ENCODE measurements at regions not wholly inside any gene's neighbourhood (a gene's known extent, or its start where the extent isn't known, plus 50 kb on each side); places are given as distances from the start of the nearest gene placed in this dataset.

DNA sequence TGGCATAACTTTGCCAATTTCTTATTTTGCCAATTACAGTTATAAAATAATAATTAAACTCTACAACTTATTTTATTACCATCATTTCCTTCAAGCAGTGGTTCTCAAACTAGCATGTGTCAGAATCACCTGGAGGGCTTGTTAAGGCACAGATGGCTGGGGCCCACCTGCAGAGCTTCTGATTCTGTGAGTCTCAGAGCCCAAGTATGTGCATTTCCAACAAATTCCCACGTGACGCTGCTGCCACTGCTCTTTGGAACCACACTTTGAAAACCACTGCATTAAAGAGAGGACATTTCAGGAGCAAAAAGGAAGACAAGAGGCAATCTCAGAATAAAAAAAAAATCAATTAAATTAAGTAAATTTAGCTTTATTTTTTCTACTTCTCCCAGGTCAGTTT is 94.0 kb upstream of the HNRNPA3 start:
- no peaks in the 10 kb centered on the region for H3K36me3 ChIP-seq
- TF ChIP-seq, protein P1, sequence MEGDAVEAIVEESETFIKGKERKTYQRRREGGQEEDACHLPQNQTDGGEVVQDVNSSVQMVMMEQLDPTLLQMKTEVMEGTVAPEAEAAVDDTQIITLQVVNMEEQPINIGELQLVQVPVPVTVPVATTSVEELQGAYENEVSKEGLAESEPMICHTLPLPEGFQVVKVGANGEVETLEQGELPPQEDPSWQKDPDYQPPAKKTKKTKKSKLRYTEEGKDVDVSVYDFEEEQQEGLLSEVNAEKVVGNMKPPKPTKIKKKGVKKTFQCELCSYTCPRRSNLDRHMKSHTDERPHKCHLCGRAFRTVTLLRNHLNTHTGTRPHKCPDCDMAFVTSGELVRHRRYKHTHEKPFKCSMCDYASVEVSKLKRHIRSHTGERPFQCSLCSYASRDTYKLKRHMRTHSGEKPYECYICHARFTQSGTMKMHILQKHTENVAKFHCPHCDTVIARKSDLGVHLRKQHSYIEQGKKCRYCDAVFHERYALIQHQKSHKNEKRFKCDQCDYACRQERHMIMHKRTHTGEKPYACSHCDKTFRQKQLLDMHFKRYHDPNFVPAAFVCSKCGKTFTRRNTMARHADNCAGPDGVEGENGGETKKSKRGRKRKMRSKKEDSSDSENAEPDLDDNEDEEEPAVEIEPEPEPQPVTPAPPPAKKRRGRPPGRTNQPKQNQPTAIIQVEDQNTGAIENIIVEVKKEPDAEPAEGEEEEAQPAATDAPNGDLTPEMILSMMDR (IDR thresholded peaks at IDR 0.05): no peak
- no peak overlapping the region for H3K27ac ChIP-seq
- no peaks in the 10 kb centered on the region for H3K27me3 ChIP-seq
- H3K9me3 ChIP-seq: no peaks in the 10 kb centered on the region
- DNase-seq: no peak
- H3K4me3 ChIP-seq: no peak overlapping the region
- H3K4me1 ChIP-seq: no peaks in the 10 kb centered on the region
- intact Hi-C loops (cut with DNase I; ENCODE audit: low total_unique reads): no loop called here

DNA sequence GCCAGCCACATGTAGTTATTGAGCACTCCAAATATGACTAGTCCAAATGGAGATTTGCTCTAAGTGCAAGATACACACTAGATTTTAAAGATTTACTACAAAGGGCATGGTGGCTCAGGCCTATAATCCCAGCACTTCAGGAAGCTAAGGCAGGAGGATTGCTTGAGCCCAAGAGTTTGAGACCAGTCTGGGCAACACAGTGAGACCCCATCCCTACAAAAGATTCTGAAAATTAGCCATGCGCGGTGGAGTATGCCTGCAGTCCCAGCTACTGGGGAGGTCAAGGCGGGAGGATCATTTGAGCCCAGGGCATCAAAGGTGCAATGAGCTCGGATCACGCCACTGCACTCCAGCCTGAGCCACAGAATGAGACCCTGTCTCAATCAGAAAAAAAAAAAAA is 93.5 kb upstream of the HNRNPA3 start:
- DNase-seq: no peak
- H3K9me3 ChIP-seq: no peaks in the 10 kb centered on the region
- TF ChIP-seq, protein P1 (IDR thresholded peaks at IDR 0.05): no peak

DNA sequence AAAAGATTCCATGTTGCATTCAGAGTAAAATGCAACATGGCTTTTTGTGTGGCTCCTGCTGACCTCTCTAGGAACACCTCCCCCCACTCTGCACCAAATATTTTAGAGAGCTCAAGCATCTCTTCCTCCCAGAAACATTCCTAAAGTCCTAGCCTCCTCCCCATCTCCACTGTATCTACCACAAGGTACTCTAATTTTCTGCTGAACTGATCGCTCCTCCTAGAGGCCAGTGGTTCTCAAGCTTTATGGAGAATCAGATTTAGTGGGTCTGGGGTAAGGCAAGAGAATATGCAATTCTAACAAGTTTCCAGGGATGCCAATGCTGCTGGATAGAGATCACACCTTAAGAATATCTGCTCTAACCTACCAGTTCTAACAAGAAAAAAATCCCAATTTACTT is 89.5 kb upstream of the HNRNPA3 start:
- intact Hi-C loops (cut with DNase I; ENCODE audit: low total_unique reads): no loop called here
- TF ChIP-seq, protein P1 (IDR thresholded peaks at IDR 0.05): no peak
- no peak overlapping the region for H3K27ac ChIP-seq
- no peak for DNase-seq
- no peak overlapping the region for H3K4me3 ChIP-seq
- H3K4me1 ChIP-seq: no peaks in the 10 kb centered on the region
- no peaks in the 10 kb centered on the region for H3K36me3 ChIP-seq
- H3K9me3 ChIP-seq: no peaks in the 10 kb centered on the region
- no peaks in the 10 kb centered on the region for H3K27me3 ChIP-seq

More for the DNA sequence above, 93.5 kb upstream of the HNRNPA3 start:
- no peaks in the 10 kb centered on the region for H3K36me3 ChIP-seq
- no peaks in the 10 kb centered on the region for H3K4me1 ChIP-seq
- no peaks in the 10 kb centered on the region for H3K27me3 ChIP-seq
- H3K4me3 ChIP-seq: no peak overlapping the region
- H3K27ac ChIP-seq: no peak overlapping the region
- intact Hi-C loops (cut with DNase I; ENCODE audit: low total_unique reads): no loop called here

DNA sequence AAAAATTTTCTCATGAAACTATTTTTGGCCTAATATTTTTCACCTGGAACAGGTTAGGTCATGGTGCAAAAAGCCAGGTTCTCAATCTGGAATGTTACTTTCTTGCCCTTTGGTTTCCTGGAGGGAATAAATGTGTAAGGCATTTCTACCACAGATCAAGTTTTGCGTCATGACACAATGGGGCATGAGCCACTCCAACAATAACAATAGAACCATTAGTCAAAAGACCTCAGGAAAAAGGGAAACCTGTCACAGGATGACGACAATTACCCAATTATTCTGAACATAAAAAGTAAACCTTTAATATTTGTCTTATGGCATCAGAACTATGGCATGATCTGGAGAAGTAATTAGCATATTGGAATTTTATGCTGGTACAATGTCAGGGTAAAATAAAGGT is 88.2 kb upstream of the HNRNPA3 start:
- H3K27me3 ChIP-seq: no peaks in the 10 kb centered on the region
- TF ChIP-seq, protein P1 (IDR thresholded peaks at IDR 0.05): no peak
- intact Hi-C loops (cut with DNase I; ENCODE audit: low total_unique reads): no loop called here
- H3K27ac ChIP-seq: no peak overlapping the region
- no peak overlapping the region for H3K4me3 ChIP-seq
- no peaks in the 10 kb centered on the region for H3K36me3 ChIP-seq
- H3K9me3 ChIP-seq: no peaks in the 10 kb centered on the region
- no peaks in the 10 kb centered on the region for H3K4me1 ChIP-seq
- DNase-seq: no peak

DNA sequence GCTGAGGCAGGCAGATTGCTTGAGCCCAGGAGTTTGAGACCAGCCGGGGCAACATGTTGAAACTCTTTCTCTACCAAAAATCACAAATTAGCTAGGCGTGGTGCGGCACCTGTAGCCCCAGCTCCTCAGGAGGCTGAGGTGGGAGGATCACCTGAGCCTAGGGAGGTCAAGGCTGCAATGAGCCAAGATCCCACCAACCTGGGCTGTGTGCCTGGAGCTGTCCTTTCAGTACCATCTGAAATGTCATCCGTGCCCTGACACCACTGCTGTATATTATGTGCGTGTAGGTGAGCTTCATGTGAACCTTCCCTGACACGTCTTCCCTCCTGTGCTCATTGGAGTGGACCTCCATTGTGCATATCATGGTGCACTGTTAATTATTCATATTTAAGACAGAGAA is 84.8 kb upstream of the HNRNPA3 start:
- intact Hi-C loops (cut with DNase I; ENCODE audit: low total_unique reads): no loop called here
- Histone ChIP-seq H3K9me3 (no peaks in the 10 kb centered on the region), H3K27me3 (no peaks in the 10 kb centered on the region), H3K4me3 (no peak overlapping the region), H3K27ac (no peak overlapping the region), H3K36me3 (no peaks in the 10 kb centered on the region), H3K4me1 (no peaks in the 10 kb centered on the region)
- TF ChIP-seq, protein P1 (IDR thresholded peaks at IDR 0.05): no peak
- no peak for DNase-seq

DNA sequence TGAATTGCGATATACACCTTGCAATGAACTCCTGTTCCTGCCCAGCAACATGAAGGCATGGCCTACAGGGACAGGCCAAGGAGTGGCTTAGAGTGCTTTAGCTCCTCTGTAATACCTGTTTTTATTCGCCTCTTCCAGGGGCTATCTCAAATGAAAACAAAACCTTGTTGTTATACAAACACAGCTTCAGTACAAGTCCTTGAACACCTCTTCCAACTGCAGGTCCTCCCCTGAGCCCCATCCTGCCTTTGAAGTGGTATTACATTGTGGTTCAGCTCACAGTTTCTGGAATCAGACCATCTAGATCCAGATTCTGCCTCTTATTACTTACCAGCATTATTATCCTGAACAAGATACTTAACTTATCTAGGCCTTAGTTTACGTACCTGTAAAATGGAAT is 83.0 kb upstream of the HNRNPA3 start:
- TF ChIP-seq, protein P1 (IDR thresholded peaks at IDR 0.05): no peak
- intact Hi-C loops (cut with DNase I; ENCODE audit: low total_unique reads): no loop called here
- Histone ChIP-seq H3K9me3 (no peaks in the 10 kb centered on the region), H3K27me3 (no peaks in the 10 kb centered on the region), H3K4me1 (no peaks in the 10 kb centered on the region), H3K27ac (no peak overlapping the region), H3K36me3 (no peaks in the 10 kb centered on the region), H3K4me3 (no peak overlapping the region)
- no peak for DNase-seq

Data from tibial artery (tissue), 4 donors.